Stimulated activated CD4-positive, alpha-beta T cell treated with anti-CD3 and anti-CD28 coated beads, Interleukin-4, amount 100 ng/mL, for 48 hours (primary cell): ENCODE measurements at regions not wholly inside any gene's neighbourhood (a gene's known extent, or its start where the extent isn't known, plus 50 kb on each side); places are given as distances from the start of the nearest gene placed in this dataset.

Source experiments
- DNase-seq, 2 donors: peaks; one replicate each; pipeline ENCODE4 v3.0.0-alpha.2; 2020; ENCODE audit warnings: low read depth in 2 of 2

- no peak for DNase-seq
Measured at GRCh38 chr14:65351493-65352194, 60.9 kb upstream of the FUT8 start.

GRCh38 chr14:65352964-65353530, 59.5 kb upstream of the FUT8 start:
- DNase-seq, result no peak

- no peak for DNase-seq
Measured at GRCh38 chr14:65354131-65354530, 58.4 kb upstream of the FUT8 start.

GRCh38 chr14:65354715-65355114, 57.8 kb upstream of the FUT8 start:
- no peak for DNase-seq

GRCh38 chr14:65356327-65356836, 56.1 kb upstream of the FUT8 start:
- no peak for DNase-seq

- no peak for DNase-seq
Measured at GRCh38 chr14:65357113-65357512, 55.4 kb upstream of the FUT8 start.

GRCh38 chr14:65357689-65358088, 54.8 kb upstream of the FUT8 start:
- DNase-seq, result no peak

- no peak for DNase-seq
Measured at GRCh38 chr14:65359503-65359902, 53.0 kb upstream of the FUT8 start.

GRCh38 chr14:65360144-65360784, 52.3 kb upstream of the FUT8 start:
- DNase-seq, result no peak

- DNase-seq, result no peak
Measured at GRCh38 chr14:65361920-65362319, 50.6 kb upstream of the FUT8 start.
